Activated B cell treated with CpG ODN at 0.5 μM for 24 hours (primary cell): ENCODE measurements at regions not wholly inside any gene's neighbourhood (a gene's known extent, or its start where the extent isn't known, plus 50 kb on each side); places are given as distances from the start of the nearest gene placed in this dataset.

Experiments used
- ATAC-seq: fragments of 200-7000 bp; cut with Tn5 transposase; one replicate; pipeline ENCODE4 v1.10.0; 2021; ENCODE audit warnings: low read depth, mild to moderate bottlenecking, moderate library complexity
- CTCF ChIA-PET: fragments of 350-600 bp; sonication (Branson Sonifier 250); formaldehyde crosslinking; loops from one replicate; lab custom pipeline; 2021; ENCODE audit warnings: antibody characterized with exemption; lab: Charles Lee
- POLR2A ChIA-PET: fragments of 350-600 bp; sonication (Branson Sonifier 250); formaldehyde crosslinking; loops from one replicate; lab custom pipeline; 2021; ENCODE audit warnings: antibody characterized with exemption; lab: Charles Lee
- DNase-seq: peaks from one replicate; pipeline ENCODE4 v3.0.0; 2022
- H3K27ac Mint-ChIP-seq: one replicate; pipeline ENCODE4 v1.8.0; 2020; ENCODE audit warnings: mixed read lengths
- H3K27me3 Mint-ChIP-seq: one replicate; pipeline ENCODE4 v1.8.0; 2021; ENCODE audit warnings: mixed read lengths
- H3K36me3 Mint-ChIP-seq: one replicate; pipeline ENCODE4 v1.8.0; 2021; ENCODE audit warnings: low read depth, mixed read lengths
- H3K4me1 Mint-ChIP-seq: one replicate; pipeline ENCODE4 v1.8.0; 2021; ENCODE audit warnings: mixed read lengths
- H3K4me3 Mint-ChIP-seq: one replicate; pipeline ENCODE4 v1.8.0; 2020; ENCODE audit warnings: mild to moderate bottlenecking, mixed read lengths
- H3K9me3 Mint-ChIP-seq: one replicate; pipeline ENCODE4 v1.8.0; 2020; ENCODE audit warnings: mixed read lengths
- CTCF ChIP-seq: fragments of 200-600 bp; IDR thresholded peaks from one replicate; pipeline ENCODE4 v1.8.0; 2022; ENCODE audit warnings: antibody characterized with exemption, mild to moderate bottlenecking
- intact Hi-C: fragments of 100-400 bp; cut with micrococcal nuclease; formaldehyde crosslinking; loops from one replicate; pipeline ENCODE4 v1.15.1; 2024

GRCh38 chr4:100782356-100782755 is 264.5 kb upstream of the EMCN start:
- H3K4me1 Mint-ChIP-seq: no peaks in the 10 kb centered on the region
- no peak overlapping the region for H3K4me3 Mint-ChIP-seq
- ChIA-PET POLR2A (no interaction called here), CTCF (no interaction called here)
- no peak overlapping the region for H3K27ac Mint-ChIP-seq
- H3K36me3 Mint-ChIP-seq: no peaks in the 10 kb centered on the region
- no peaks in the 10 kb centered on the region for H3K27me3 Mint-ChIP-seq
- intact Hi-C loops: no loop called here
- ATAC-seq: no peak
- TF ChIP-seq CTCF: no peak
- no peak for DNase-seq
- no peaks in the 10 kb centered on the region for H3K9me3 Mint-ChIP-seq

GRCh38 chr4:100781435-100781834 is 263.6 kb upstream of the EMCN start:
- H3K4me3 Mint-ChIP-seq: no peak overlapping the region
- H3K4me1 Mint-ChIP-seq: no peaks in the 10 kb centered on the region
- no peak for TF ChIP-seq CTCF
- no peaks in the 10 kb centered on the region for H3K36me3 Mint-ChIP-seq
- DNase-seq (no peak), ATAC-seq (no peak)
- no peaks in the 10 kb centered on the region for H3K27me3 Mint-ChIP-seq
- intact Hi-C loops: no loop called here
- no peak overlapping the region for H3K27ac Mint-ChIP-seq
- CTCF ChIA-PET: no interaction called here
- H3K9me3 Mint-ChIP-seq: no peaks in the 10 kb centered on the region
- POLR2A ChIA-PET: no interaction called here

GRCh38 chr4:100780126-100780525 is 262.3 kb upstream of the EMCN start:
- ATAC-seq: no peak
- CTCF ChIA-PET: no interaction called here
- intact Hi-C loops: no loop called here
- TF ChIP-seq CTCF: no peak
- H3K36me3 Mint-ChIP-seq: no peaks in the 10 kb centered on the region
- H3K27me3 Mint-ChIP-seq: peaks cover 2% of the 10 kb centered on the region
- H3K27ac Mint-ChIP-seq: no peak overlapping the region
- POLR2A ChIA-PET: no interaction called here
- H3K9me3 Mint-ChIP-seq: peaks cover 6% of the 10 kb centered on the region
- no peaks in the 10 kb centered on the region for H3K4me1 Mint-ChIP-seq
- DNase-seq: no peak
- H3K4me3 Mint-ChIP-seq: no peak overlapping the region

- H3K4me3 Mint-ChIP-seq: no peak overlapping the region
- peaks cover 8% of the 10 kb centered on the region for H3K9me3 Mint-ChIP-seq
- H3K4me1 Mint-ChIP-seq: no peaks in the 10 kb centered on the region
- DNase-seq: no peak
- no peak for ATAC-seq
- TF ChIP-seq CTCF: no peak
- intact Hi-C loops: no loop called here
- CTCF ChIA-PET: no interaction called here
- POLR2A ChIA-PET: no interaction called here
- H3K27ac Mint-ChIP-seq: no peak overlapping the region
- peaks cover 2% of the 10 kb centered on the region for H3K27me3 Mint-ChIP-seq
- H3K36me3 Mint-ChIP-seq: no peaks in the 10 kb centered on the region
Measured at GRCh38 chr4:100778431-100778830, 260.6 kb upstream of the EMCN start.

GRCh38 chr4:100762738-100763137 is 244.9 kb upstream of the EMCN start:
- no peak for TF ChIP-seq CTCF
- no peak overlapping the region for H3K27ac Mint-ChIP-seq
- DNase-seq (no peak), ATAC-seq (no peak)
- no peaks in the 10 kb centered on the region for H3K36me3 Mint-ChIP-seq
- intact Hi-C loops: no loop called here
- ChIA-PET POLR2A (no interaction called here), CTCF (no interaction called here)
- peaks cover 8% of the 10 kb centered on the region for H3K27me3 Mint-ChIP-seq
- H3K4me3 Mint-ChIP-seq: no peak overlapping the region
- H3K9me3 Mint-ChIP-seq: peaks cover 20% of the 10 kb centered on the region
- H3K4me1 Mint-ChIP-seq: no peaks in the 10 kb centered on the region
